Activated CD4-positive, alpha-beta T cell treated with anti-CD3 and anti-CD28 coated beads, Interleukin-10, Interleukin-2, amounts not matched to agents 100 ng/mL and 50 ng/mL, durations not matched to agents 16 hours and 8 hours (primary cell): ENCODE measurements at regions not wholly inside any gene's neighbourhood (a gene's known extent, or its start where the extent isn't known, plus 50 kb on each side); places are given as distances from the start of the nearest gene placed in this dataset.

ENCODE experiments used
- DNase-seq: peaks from one replicate; pipeline ENCODE4 v3.0.0-alpha.2; 2020

DNA sequence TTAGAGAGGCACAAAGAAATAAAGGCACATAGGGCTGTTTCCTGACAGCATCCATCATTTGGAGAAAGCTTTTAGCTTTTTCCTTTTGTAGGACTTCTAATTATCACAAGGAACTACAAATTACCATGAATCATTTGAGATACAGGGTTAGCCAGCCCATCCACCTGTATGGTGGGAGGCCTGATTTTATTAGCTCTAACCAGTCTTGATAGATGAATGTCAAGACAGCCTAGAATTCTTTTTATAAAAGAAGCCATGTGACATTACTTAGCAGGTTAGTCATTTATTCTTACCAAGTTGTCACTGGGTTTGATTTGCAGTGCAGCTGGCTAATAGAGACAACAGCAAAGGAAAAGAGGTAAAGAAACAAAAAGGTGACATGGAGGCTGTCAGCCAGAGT is 618.1 kb downstream of the ZNF385D start:
- DNase-seq: no peak

GRCh38 chr3:21120826-21121225 is 630.2 kb downstream of the ZNF385D start:
- no peak for DNase-seq

GRCh38 chr3:21117370-21117769 is 633.6 kb downstream of the ZNF385D start:
- DNase-seq: no peak

GRCh38 chr3:21109056-21109455 is 642.0 kb downstream of the ZNF385D start:
- no peak for DNase-seq

GRCh38 chr3:21105784-21106183 is 645.2 kb downstream of the ZNF385D start:
- DNase-seq: no peak

DNA sequence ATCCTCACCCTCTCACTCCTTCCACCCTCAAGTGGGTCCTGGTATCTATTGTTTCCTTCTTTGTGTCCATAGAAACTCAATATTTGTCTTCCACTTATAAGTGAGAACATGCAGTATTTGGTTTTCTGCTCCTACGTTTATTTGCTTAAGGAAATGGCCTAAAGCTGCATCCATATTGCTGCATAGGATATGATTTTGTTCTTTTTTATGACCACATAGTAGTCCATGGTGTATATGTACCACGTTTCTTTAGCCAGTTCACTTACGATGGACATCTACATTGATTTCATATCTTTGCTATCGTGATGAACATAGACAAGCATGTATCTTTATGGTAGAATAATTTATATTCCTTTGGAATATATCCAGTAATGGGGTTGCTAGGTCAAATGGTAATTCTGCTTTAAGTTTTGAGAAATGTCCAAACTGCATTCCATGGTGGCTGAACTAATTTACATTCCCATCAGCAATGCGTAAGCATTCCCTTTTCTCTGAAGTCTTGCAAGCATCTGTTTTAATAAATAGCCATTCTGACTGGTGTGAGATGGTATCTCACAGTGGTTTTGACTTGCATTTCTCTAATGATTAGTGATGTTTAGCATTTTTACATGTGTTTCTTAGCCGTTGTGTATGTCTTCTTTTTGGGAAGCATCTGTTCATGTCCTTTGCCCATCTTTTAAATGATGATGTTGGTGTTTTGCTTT is 650.2 kb downstream of the ZNF385D start:
- no peak for DNase-seq

DNA sequence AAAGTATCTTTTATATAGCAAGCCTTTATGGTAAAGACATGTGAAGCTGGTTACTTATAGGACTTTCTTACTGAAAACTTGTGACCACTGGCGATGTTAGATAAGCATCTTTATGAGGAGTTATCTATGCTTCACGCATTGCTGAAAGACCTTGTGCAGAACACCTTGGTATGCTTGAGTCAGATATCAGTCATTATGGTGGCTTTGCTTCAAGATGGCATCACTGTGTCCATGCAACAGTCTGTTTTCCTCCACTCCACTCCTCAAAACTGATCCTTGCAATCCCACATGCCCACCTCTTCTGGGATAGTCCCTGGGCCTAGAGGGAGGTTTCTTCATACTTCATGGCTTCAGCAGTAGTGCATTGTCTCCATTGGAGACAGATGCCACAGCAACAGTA is 656.3 kb downstream of the ZNF385D start:
- no peak for DNase-seq

GRCh38 chr3:21073561-21073960 is 677.4 kb downstream of the ZNF385D start:
- DNase-seq: no peak

GRCh38 chr3:21067031-21067813 is 683.8 kb downstream of the ZNF385D start:
- DNase-seq: no peak

DNA sequence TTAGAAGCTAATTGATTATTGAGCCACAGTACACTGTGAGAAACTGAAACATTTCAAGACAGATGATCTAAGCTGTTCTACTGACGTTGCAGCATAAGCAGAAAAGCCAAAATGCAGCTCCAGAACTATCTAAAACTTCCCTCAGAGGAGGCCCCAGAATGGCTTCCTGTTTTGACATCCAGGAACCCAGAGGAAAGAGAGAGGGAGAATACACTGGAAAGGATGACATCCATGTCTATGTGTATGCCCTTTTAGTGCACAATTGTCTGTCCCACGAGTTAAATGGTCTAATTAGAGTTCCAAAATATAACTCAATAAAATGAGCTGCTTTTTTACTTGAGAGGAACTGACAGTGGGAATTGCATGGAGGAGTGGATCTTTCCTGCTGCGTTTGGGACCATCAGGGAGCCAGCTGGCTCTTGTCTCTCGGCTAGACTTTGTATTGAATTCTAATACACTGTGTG is 688.1 kb downstream of the ZNF385D start:
- DNase-seq: no peak

DNA sequence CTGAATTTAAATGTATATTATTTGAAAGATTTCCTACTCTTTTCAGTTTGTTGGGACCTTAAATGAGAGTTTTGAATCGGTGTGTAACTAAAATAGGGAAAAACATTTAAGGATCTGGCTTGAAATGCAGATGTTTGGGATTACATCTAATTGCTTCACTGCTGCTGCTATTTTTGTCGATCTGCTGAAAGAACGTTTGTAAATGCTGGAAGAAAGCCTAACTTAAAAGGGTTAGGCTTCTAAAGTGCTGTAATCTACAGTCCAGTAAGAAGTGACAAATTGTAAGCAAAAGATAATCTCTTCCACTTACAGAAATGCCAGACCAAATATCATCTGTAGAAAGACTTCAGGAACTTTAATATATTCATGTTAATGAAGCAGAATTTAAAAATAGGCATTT is 691.6 kb downstream of the ZNF385D start:
- DNase-seq: no peak

- no peak for DNase-seq
These were observed 694.7 kb downstream of the ZNF385D start for GRCh38 chr3:21056293-21056692.

DNA sequence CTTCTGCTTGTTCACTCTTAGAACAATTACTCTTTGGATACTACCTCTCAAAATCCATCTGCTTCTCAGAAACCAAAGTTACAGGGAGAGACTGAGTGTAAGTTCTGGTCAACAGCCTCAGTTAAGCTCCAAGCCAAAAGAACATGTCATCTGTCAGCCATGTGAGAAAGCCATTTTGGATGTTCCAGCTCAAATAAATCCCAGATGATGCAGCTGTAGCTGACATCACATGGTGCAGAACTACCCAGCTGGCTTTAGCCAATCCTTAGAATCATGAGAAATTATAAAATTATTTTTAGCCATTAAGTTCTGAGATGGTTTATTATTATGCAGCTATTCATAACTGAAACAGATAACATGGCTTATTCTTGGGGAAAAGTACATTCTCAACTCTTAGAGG is 696.0 kb downstream of the ZNF385D start:
- DNase-seq: no peak

DNA sequence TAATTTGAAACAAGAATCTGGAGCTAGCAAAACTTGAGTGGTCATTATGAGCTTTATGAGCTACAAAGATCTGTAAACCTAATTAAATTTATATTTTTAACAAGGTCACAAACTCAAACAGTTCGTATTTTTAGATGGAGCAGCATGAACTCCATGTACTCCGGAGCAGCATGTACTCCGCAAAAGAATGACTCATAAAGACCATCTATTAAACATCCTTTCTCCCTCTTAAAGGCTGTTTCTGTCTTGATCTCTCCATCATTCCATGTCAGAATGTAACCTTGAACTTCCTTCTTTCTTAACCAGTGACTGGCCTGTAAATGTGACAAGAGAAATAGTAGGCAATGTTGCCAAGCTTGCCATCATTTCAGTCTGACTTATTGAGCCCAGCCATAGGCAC is 696.9 kb downstream of the ZNF385D start:
- DNase-seq: no peak

GRCh38 chr3:21049334-21050062 is 701.5 kb downstream of the ZNF385D start:
- no peak for DNase-seq

DNA sequence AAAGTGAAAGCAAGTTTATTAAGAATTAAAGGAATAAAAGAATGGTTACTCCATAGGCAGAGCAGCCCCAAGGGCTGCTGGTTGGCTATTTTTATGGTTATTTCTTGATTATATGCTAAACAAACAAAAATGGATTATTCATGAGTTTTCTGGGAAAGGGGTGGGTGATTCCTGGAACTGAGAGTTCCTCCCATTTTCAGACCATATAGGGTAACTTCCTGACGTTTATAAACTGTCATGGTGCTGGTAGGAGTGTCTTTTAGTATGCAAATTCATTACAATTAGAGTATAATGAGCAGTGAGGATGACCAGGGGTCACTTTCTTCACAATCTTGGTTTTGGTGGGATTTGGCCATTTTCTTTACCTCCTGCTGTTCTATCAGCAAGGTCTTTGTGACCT is 707.9 kb downstream of the ZNF385D start:
- no peak for DNase-seq

DNA sequence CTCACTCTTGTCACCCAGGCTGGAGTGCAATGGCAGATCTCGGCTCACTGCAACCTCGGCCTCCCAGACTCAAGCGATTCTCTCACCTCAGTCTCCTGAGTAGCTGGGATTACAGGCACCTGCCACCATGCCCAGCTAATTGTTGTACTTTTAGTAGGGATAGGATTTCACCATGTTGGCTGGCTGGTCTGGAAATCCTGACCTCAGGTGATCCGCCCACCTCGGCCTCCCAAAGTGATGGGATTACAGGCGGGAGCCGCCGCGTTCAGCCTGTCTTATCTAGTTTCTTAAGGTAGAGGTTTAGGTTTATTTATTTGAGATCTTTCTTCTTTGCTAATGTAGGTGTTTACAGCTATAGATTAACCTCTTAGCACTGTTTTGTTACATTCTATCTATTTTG is 708.8 kb downstream of the ZNF385D start:
- DNase-seq: no peak

GRCh38 chr3:21041621-21042020 is 709.4 kb downstream of the ZNF385D start:
- no peak for DNase-seq

GRCh38 chr3:21036888-21037287 is 714.1 kb downstream of the ZNF385D start:
- DNase-seq: no peak

- DNase-seq: no peak
These were observed 722.6 kb downstream of the ZNF385D start for GRCh38 chr3:21028412-21028811.

DNA sequence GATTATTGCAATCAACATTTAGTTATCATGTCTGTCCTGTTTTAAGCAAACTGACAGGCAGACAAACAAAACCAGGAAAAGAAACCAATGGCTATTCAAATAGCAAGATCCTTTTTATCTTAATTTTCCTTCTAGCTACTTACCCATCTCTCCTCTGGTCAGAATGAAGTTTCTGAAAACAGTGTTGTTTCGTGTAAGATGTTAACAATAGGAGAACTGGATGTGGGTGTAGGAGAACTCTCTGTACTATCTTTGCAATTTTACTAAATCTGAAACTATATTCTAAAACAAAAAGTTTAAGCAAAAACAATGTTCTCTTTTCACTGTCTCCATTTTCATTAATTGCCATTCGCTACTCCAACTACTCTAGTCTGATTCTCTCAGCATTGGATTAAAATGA is 726.4 kb downstream of the ZNF385D start:
- no peak for DNase-seq

DNA sequence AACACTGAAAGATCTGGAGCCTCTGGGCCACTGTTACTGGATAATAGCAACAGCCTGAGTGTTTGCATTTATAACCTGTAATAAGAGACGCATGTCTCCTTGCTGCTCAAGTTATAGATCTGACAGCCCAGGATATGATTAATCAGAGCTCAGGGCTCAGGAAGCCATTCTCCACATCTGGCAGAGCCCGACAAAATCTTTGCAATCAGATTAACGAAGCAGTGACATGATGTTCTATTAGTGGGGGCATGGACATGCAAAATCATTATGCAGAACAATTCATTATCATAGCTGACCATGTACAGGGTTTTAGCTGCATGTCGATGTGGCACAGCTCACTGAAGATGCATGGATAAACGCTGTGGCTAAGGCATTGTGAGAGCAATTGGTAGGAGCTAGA is 730.3 kb downstream of the ZNF385D start:
- DNase-seq: no peak

DNA sequence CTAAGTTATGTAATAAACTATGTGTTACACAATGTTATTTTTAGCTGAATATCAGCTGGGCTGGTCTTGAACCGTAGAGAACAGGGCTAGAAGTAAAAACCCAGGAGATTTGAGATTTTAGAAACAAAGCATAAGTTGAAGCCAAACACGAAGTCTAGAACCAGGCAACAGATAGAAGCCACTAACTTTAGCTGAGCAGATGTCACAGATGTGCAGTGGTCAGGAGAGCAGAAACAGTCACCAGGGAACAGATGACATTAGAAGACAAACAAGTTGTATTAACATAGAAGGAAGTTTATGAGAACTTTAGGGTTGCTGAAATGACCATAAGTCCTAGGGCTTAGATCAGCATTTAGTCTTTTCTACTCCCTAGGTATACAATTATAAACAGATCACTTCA is 731.0 kb downstream of the ZNF385D start:
- DNase-seq: no peak
